CD1c-positive myeloid dendritic cell (primary cell): ENCODE measurements at regions not wholly inside any gene's neighbourhood (a gene's known extent, or its start where the extent isn't known, plus 50 kb on each side); places are given as distances from the start of the nearest gene placed in this dataset.
"Not testable (repeated sequence)": the region's sequence is repeated elsewhere in the genome, so short reads cannot be mapped to it uniquely, and the experiment has no call there.

Source experiments
- DNase-seq: peaks from one replicate; pipeline ENCODE4 v3.0.0-alpha.2; 2016; ENCODE audit errors: extremely low spot score

GRCh38 chr11:16605894-16606783 lies 132.3 kb upstream of the C11orf58 start:
- peak; percentile 89 for DNase-seq

- DNase-seq = no peak
Observed at GRCh38 chr11:16605389-16605893, 133.0 kb upstream of the C11orf58 start.

- DNase-seq = peak; percentile 21
Observed at GRCh38 chr11:16604794-16605388, 133.6 kb upstream of the C11orf58 start.

GRCh38 chr11:16603890-16604793 lies 134.3 kb upstream of the C11orf58 start:
- no peak for DNase-seq

GRCh38 chr11:16603245-16603644 lies 135.2 kb upstream of the C11orf58 start:
- DNase-seq = no peak

GRCh38 chr11:16598906-16599305 lies 139.5 kb upstream of the C11orf58 start:
- DNase-seq = no peak

GRCh38 chr11:16598032-16598431 lies 140.4 kb upstream of the C11orf58 start:
- DNase-seq = no peak

- no peak for DNase-seq
Observed at GRCh38 chr11:16596231-16596630, 142.2 kb upstream of the C11orf58 start.

GRCh38 chr11:16591157-16591556 lies 147.3 kb upstream of the C11orf58 start:
- no peak for DNase-seq

- no peak for DNase-seq
Observed at GRCh38 chr11:16587670-16588069, 150.8 kb upstream of the C11orf58 start.

- DNase-seq = no peak
Observed at GRCh38 chr11:16584569-16584968, 153.9 kb upstream of the C11orf58 start.

GRCh38 chr11:16581078-16581477 lies 157.4 kb upstream of the C11orf58 start:
- DNase-seq = not testable (repeated sequence)

- DNase-seq = no peak
Observed at GRCh38 chr11:16577490-16577889, 161.0 kb upstream of the C11orf58 start.

- DNase-seq = not testable (repeated sequence)
Observed at GRCh38 chr11:16574889-16575288, 163.6 kb upstream of the C11orf58 start.

- no peak for DNase-seq
Observed at GRCh38 chr11:16572945-16573344, 165.5 kb upstream of the C11orf58 start.

GRCh38 chr11:16561150-16561549 lies 177.3 kb upstream of the C11orf58 start:
- no peak for DNase-seq

GRCh38 chr11:16558494-16558893 lies 180.0 kb upstream of the C11orf58 start:
- DNase-seq = no peak

- no peak for DNase-seq
Observed at GRCh38 chr11:16555956-16556355, 182.5 kb upstream of the C11orf58 start.

GRCh38 chr11:16554361-16554760 lies 184.1 kb upstream of the C11orf58 start:
- DNase-seq = no peak

- DNase-seq = no peak
Observed at GRCh38 chr11:16547879-16548278, 190.6 kb upstream of the C11orf58 start.

GRCh38 chr11:16543642-16544041 lies 187.3 kb upstream of the SOX6 start:
- DNase-seq = no peak

GRCh38 chr11:16542353-16542752 lies 186.0 kb upstream of the SOX6 start:
- DNase-seq = no peak
